ENCODE measurements at regions not wholly inside any gene's neighbourhood (a gene's known extent, or its start where the extent isn't known, plus 50 kb on each side); places are given as distances from the start of the nearest gene placed in this dataset.

GRCh38 chr13:21967871-21968270, 297.0 kb downstream of the FGF9 start:
- DNase-seq (ENCODE audit: low read depth, low spot score): no peak
- no peak for ATAC-seq
- TF ChIP-seq RAD21 (IDR thresholded peaks at IDR 0.05; ENCODE audit: low read depth) (no peak), CEBPB (IDR thresholded peaks at IDR 0.05; ENCODE audit: low read depth) (no peak), REST (IDR thresholded peaks at IDR 0.05; ENCODE audit: low read depth) (no peak), EZH2 (IDR thresholded peaks at IDR 0.05) (no peak), JUND (IDR thresholded peaks at IDR 0.05) (no peak), SRF (IDR thresholded peaks at IDR 0.05; ENCODE audit: low read depth) (no peak), ZNF274 (IDR thresholded peaks at IDR 0.05; ENCODE audit: low read depth, low read length) (no peak), POLR2AphosphoS5 (IDR thresholded peaks at IDR 0.05; ENCODE audit: low read depth, low read length) (no peak), ZBTB33 (IDR thresholded peaks at IDR 0.05; ENCODE audit: extremely low read depth, insufficient replicate concordance, low read length) (no peak), EGR1 (IDR thresholded peaks at IDR 0.05; ENCODE audit: low read depth) (no peak), EZH2phosphoT487 (IDR thresholded peaks at IDR 0.05; ENCODE audit: borderline replicate concordance) (no peak), FOSL1 (IDR thresholded peaks at IDR 0.05; ENCODE audit: low read depth) (no peak), ZFX (IDR thresholded peaks at IDR 0.05) (no peak), YY1 (IDR thresholded peaks at IDR 0.05; ENCODE audit: extremely low read depth, insufficient replicate concordance, low read depth, low read length) (no peak), ELF1 (IDR thresholded peaks at IDR 0.05; ENCODE audit: borderline replicate concordance, low read depth) (no peak), SP1 (IDR thresholded peaks at IDR 0.05; ENCODE audit: low read depth) (no peak), SIN3A (IDR thresholded peaks at IDR 0.05; ENCODE audit: low read depth) (no peak)
- TF ChIP-seq, protein P1, sequence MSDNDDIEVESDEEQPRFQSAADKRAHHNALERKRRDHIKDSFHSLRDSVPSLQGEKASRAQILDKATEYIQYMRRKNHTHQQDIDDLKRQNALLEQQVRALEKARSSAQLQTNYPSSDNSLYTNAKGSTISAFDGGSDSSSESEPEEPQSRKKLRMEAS (IDR thresholded peaks at IDR 0.05): no peak
- BruUV-seq (replicated peaks): no TSS peak
- ChIA-PET POLR2A (no interaction called here), RAD21 (ENCODE audit: low non-redundant PET in 1 of 2, low total read pairs in 2 of 2, uncharacterized antibody in 2 of 2, unreplicated experiment in 2 of 2) (no interaction called here), CTCF (no interaction called here)
- Histone ChIP-seq H4K20me1 (ENCODE audit: insufficient read depth) (no peaks in the 10 kb centered on the region), H3K4me1 (ENCODE audit: control insufficient read depth in 1 of 2, insufficient read depth in 2 of 2, low read length in 2 of 2) (no peaks in the 10 kb centered on the region), H3K9me3 (ENCODE audit: control insufficient read depth in 1 of 2, insufficient read depth in 1 of 2, low read depth in 1 of 2, low read length in 2 of 2) (no peaks in the 10 kb centered on the region), H3K27ac (ENCODE audit: low read depth, low read length) (no peak overlapping the region), H3K4me3 (replicated peaks in 1 of 2; ENCODE audit: low read depth in 1 of 2, low read length in 2 of 2) (no peak overlapping the region), H3K9me2 (ENCODE audit: insufficient read depth) (no peaks in the 10 kb centered on the region), H2AFZ (ENCODE audit: low read depth, low read length, poor library complexity, severe bottlenecking) (no peak overlapping the region), H3K9ac (ENCODE audit: low read length) (no peak overlapping the region), H3K27me3 (ENCODE audit: insufficient read depth, low read length) (0 out of 2 replicates have a peak, but pooled peaks cover 5% of the 10 kb centered on the region), H3K4me2 (ENCODE audit: low read length) (no peak overlapping the region), H3K36me3 (ENCODE audit: control insufficient read depth in 1 of 2, insufficient read depth in 2 of 2, low read length in 2 of 2) (no peaks in the 10 kb centered on the region), H3K79me2 (ENCODE audit: insufficient read depth, low read length) (no peaks in the 10 kb centered on the region)
- intact Hi-C loops (cut with micrococcal nuclease): no loop called here

All from HCT116 (cell line).